DOHH2 (cell line): ENCODE measurements at regions not wholly inside any gene's neighbourhood (a gene's known extent, or its start where the extent isn't known, plus 50 kb on each side); places are given as distances from the start of the nearest gene placed in this dataset.

Experiments
- CTCF ChIP-seq: fragments of 200-600 bp; sonication (generic); IDR thresholded peaks from one replicate; pipeline ENCODE4 v1.5.1; 2014; ENCODE audit warnings: antibody characterized with exemption, mild to moderate bottlenecking, low read depth, low read length; ENCODE audit not compliant: poor library complexity, severe bottlenecking
- EZH2phosphoT487 ChIP-seq: fragments of 200-600 bp; sonication (generic); IDR thresholded peaks from 2 replicates; pipeline ENCODE4 v1.6.1; 2017; ENCODE audit warnings: borderline replicate concordance, mild to moderate bottlenecking, antibody characterized with exemption, low read length, moderate library complexity, mixed read lengths

- TF ChIP-seq CTCF (no peak), EZH2phosphoT487 (no peak)
Measured at GRCh38 chrX:40248822-40249221, 151.1 kb upstream of the BCOR start.
